H1 (cell line): ENCODE measurements at regions not wholly inside any gene's neighbourhood (a gene's known extent, or its start where the extent isn't known, plus 50 kb on each side); places are given as distances from the start of the nearest gene placed in this dataset.

ENCODE experiments used
- CREB1 ChIP-seq: IDR thresholded peaks from 2 replicates; pipeline ENCODE4 v1.6.1; 2012; ENCODE audit warnings: inconsistent platforms
- FOSL1 ChIP-seq: IDR thresholded peaks from 2 replicates; pipeline ENCODE4 v1.6.1; 2011; ENCODE audit warnings: mild to moderate bottlenecking, low read depth, low read length, moderate library complexity; ENCODE audit not compliant: insufficient read depth
- TEAD4 ChIP-seq: IDR thresholded peaks from 2 replicates; pipeline ENCODE4 v1.6.1; 2012; ENCODE audit warnings: low read depth, low read length, inconsistent platforms, mixed read lengths
- ZNF274 ChIP-seq: IDR thresholded peaks from 2 replicates; pipeline ENCODE4 v1.7.0; 2012; ENCODE audit warnings: low read length, borderline replicate concordance; ENCODE audit errors: extremely low read depth
- TF ChIP-seq, protein P1 (sequence below): fragments of 300-600 bp; sonication (generic); IDR thresholded peaks from 2 replicates; pipeline ENCODE4 v1.7.1; 2012; ENCODE audit warnings: low read length, moderate library complexity, mild to moderate bottlenecking, inconsistent platforms; ENCODE audit not compliant: insufficient replicate concordance

GRCh38 chr18:27404855-27405254, 219.7 kb upstream of the CHST9 start (continued):
- TF ChIP-seq, protein P1, sequence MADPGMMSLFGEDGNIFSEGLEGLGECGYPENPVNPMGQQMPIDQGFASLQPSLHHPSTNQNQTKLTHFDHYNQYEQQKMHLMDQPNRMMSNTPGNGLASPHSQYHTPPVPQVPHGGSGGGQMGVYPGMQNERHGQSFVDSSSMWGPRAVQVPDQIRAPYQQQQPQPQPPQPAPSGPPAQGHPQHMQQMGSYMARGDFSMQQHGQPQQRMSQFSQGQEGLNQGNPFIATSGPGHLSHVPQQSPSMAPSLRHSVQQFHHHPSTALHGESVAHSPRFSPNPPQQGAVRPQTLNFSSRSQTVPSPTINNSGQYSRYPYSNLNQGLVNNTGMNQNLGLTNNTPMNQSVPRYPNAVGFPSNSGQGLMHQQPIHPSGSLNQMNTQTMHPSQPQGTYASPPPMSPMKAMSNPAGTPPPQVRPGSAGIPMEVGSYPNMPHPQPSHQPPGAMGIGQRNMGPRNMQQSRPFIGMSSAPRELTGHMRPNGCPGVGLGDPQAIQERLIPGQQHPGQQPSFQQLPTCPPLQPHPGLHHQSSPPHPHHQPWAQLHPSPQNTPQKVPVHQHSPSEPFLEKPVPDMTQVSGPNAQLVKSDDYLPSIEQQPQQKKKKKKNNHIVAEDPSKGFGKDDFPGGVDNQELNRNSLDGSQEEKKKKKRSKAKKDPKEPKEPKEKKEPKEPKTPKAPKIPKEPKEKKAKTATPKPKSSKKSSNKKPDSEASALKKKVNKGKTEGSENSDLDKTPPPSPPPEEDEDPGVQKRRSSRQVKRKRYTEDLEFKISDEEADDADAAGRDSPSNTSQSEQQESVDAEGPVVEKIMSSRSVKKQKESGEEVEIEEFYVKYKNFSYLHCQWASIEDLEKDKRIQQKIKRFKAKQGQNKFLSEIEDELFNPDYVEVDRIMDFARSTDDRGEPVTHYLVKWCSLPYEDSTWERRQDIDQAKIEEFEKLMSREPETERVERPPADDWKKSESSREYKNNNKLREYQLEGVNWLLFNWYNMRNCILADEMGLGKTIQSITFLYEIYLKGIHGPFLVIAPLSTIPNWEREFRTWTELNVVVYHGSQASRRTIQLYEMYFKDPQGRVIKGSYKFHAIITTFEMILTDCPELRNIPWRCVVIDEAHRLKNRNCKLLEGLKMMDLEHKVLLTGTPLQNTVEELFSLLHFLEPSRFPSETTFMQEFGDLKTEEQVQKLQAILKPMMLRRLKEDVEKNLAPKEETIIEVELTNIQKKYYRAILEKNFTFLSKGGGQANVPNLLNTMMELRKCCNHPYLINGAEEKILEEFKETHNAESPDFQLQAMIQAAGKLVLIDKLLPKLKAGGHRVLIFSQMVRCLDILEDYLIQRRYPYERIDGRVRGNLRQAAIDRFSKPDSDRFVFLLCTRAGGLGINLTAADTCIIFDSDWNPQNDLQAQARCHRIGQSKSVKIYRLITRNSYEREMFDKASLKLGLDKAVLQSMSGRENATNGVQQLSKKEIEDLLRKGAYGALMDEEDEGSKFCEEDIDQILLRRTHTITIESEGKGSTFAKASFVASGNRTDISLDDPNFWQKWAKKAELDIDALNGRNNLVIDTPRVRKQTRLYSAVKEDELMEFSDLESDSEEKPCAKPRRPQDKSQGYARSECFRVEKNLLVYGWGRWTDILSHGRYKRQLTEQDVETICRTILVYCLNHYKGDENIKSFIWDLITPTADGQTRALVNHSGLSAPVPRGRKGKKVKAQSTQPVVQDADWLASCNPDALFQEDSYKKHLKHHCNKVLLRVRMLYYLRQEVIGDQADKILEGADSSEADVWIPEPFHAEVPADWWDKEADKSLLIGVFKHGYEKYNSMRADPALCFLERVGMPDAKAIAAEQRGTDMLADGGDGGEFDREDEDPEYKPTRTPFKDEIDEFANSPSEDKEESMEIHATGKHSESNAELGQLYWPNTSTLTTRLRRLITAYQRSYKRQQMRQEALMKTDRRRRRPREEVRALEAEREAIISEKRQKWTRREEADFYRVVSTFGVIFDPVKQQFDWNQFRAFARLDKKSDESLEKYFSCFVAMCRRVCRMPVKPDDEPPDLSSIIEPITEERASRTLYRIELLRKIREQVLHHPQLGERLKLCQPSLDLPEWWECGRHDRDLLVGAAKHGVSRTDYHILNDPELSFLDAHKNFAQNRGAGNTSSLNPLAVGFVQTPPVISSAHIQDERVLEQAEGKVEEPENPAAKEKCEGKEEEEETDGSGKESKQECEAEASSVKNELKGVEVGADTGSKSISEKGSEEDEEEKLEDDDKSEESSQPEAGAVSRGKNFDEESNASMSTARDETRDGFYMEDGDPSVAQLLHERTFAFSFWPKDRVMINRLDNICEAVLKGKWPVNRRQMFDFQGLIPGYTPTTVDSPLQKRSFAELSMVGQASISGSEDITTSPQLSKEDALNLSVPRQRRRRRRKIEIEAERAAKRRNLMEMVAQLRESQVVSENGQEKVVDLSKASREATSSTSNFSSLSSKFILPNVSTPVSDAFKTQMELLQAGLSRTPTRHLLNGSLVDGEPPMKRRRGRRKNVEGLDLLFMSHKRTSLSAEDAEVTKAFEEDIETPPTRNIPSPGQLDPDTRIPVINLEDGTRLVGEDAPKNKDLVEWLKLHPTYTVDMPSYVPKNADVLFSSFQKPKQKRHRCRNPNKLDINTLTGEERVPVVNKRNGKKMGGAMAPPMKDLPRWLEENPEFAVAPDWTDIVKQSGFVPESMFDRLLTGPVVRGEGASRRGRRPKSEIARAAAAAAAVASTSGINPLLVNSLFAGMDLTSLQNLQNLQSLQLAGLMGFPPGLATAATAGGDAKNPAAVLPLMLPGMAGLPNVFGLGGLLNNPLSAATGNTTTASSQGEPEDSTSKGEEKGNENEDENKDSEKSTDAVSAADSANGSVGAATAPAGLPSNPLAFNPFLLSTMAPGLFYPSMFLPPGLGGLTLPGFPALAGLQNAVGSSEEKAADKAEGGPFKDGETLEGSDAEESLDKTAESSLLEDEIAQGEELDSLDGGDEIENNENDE: no peak
- TF ChIP-seq ZNF274 (no peak), TEAD4 (no peak), FOSL1 (no peak), CREB1 (no peak)
